GM10266 (cell line): ENCODE measurements at regions not wholly inside any gene's neighbourhood (a gene's known extent, or its start where the extent isn't known, plus 50 kb on each side); places are given as distances from the start of the nearest gene placed in this dataset.

ENCODE experiments used
- DNase-seq: peaks from one replicate; pipeline ENCODE4 v3.0.0; 2012; ENCODE audit errors: extremely low spot score
- CTCF ChIP-seq: IDR thresholded peaks from 2 replicates; pipeline ENCODE4 v1.5.1; 2012; ENCODE audit warnings: mild to moderate bottlenecking, low read depth; ENCODE audit not compliant: control insufficient read depth, insufficient read depth; ENCODE audit errors: missing control alignments

GRCh38 chr6:3900744-3901336 lies 51.7 kb downstream of the FAM50B start:
- no peak for TF ChIP-seq CTCF
- DNase-seq = no peak

GRCh38 chr6:3902871-3903648 lies 53.9 kb downstream of the FAM50B start:
- DNase-seq = no peak
- no peak for TF ChIP-seq CTCF

- DNase-seq = no peak
- TF ChIP-seq CTCF = no peak
Observed at GRCh38 chr6:3904518-3904917, 55.3 kb downstream of the FAM50B start.

- no peak for DNase-seq
- TF ChIP-seq CTCF = no peak
Observed at GRCh38 chr6:3905945-3906845, 57.0 kb downstream of the FAM50B start.

- TF ChIP-seq CTCF = no peak
- DNase-seq = no peak
Observed at GRCh38 chr6:3906846-3907151, 57.6 kb downstream of the FAM50B start.

GRCh38 chr6:3908223-3908622 lies 59.0 kb downstream of the FAM50B start:
- TF ChIP-seq CTCF = no peak

More at GRCh38 chr6:3908223-3908622, 59.0 kb downstream of the FAM50B start:
- DNase-seq = no peak
